Fibroblast of lung (primary cell): ENCODE measurements at regions not wholly inside any gene's neighbourhood (a gene's known extent, or its start where the extent isn't known, plus 50 kb on each side); places are given as distances from the start of the nearest gene placed in this dataset.

Source experiments
- DNase-seq, 2 donors: peaks; one replicate each; pipeline versions ENCODE4 v3.0.0 to v3.0.0-alpha.2; 2010; ENCODE audit warnings: low read depth in 2 of 2
- H2AFZ ChIP-seq: 2 replicates; pipeline ENCODE4 v1.5.1; 2012; ENCODE audit warnings: low read length, control low read depth, inconsistent platforms
- H3K27ac ChIP-seq: 2 replicates; pipeline ENCODE4 v1.5.1; 2011; ENCODE audit warnings: low read length, control low read depth; ENCODE audit not compliant: insufficient read depth
- H3K27me3 ChIP-seq: 2 replicates; pipeline ENCODE4 v1.5.1; 2011; ENCODE audit warnings: mild to moderate bottlenecking, low read length; ENCODE audit not compliant: control insufficient read depth, insufficient read depth
- H3K36me3 ChIP-seq: 2 replicates; pipeline ENCODE4 v1.5.1; 2011; ENCODE audit warnings: low read length; ENCODE audit not compliant: control insufficient read depth, insufficient read depth
- H3K4me1 ChIP-seq: 2 replicates; pipeline ENCODE4 v1.5.1; 2011; ENCODE audit warnings: low read length; ENCODE audit not compliant: control insufficient read depth, insufficient read depth; ENCODE audit errors: extremely low read depth
- H3K4me2 ChIP-seq: 2 replicates; pipeline ENCODE4 v1.5.1; 2011; ENCODE audit warnings: low read length, control low read depth; ENCODE audit not compliant: insufficient read depth; ENCODE audit errors: extremely low read depth
- H3K4me3 ChIP-seq, 4 experiments: fragments of 200-600 bp in 1 of 4; sonication (generic) in 1 of 4; replicated peaks in 1 of 4; 2 replicates each; pipeline ENCODE4 v1.5.1; 2011 to 2016; ENCODE audit warnings: low read length in 4 of 4, low read depth in 3 of 4, mild to moderate bottlenecking in 3 of 4, control low read depth in 2 of 4, inconsistent platforms in 1 of 4, mixed read lengths in 1 of 4; ENCODE audit not compliant: insufficient read depth in 1 of 4; ENCODE audit errors: control extremely low read depth in 1 of 4
- H3K79me2 ChIP-seq: 2 replicates; pipeline ENCODE4 v1.5.1; 2012; ENCODE audit warnings: mild to moderate bottlenecking, low read length, inconsistent platforms; ENCODE audit not compliant: control insufficient read depth, insufficient read depth
- H3K9ac ChIP-seq: 2 replicates; pipeline ENCODE4 v1.5.1; 2011; ENCODE audit warnings: mild to moderate bottlenecking, low read length, control low read depth; ENCODE audit not compliant: insufficient read depth
- H3K9me3 ChIP-seq: 2 replicates; pipeline ENCODE4 v1.5.1; 2012; ENCODE audit warnings: low read depth, low read length; ENCODE audit not compliant: control insufficient read depth, insufficient read depth
- H4K20me1 ChIP-seq: 2 replicates; pipeline ENCODE4 v1.5.1; 2011; ENCODE audit warnings: low read length; ENCODE audit not compliant: control insufficient read depth, insufficient read depth; ENCODE audit errors: extremely low read depth
- EZH2 ChIP-seq: IDR thresholded peaks from 2 replicates; pipeline ENCODE4 v1.5.1; 2012; ENCODE audit warnings: low read length, control low read depth, mild to moderate bottlenecking; ENCODE audit errors: missing control alignments
- TF ChIP-seq, protein P1 (sequence below), 2 donors: IDR thresholded peaks in 1 of 2; conservative IDR thresholded peaks in 1 of 2; 1 replicate in 1 of 2; 2 replicates in 1 of 2; pipeline ENCODE4 v1.5.1; 2011 to 2012; ENCODE audit warnings: low read length in 2 of 2, control low read depth in 1 of 2, inconsistent platforms in 1 of 2, low read depth in 1 of 2, mild to moderate bottlenecking in 1 of 2

DNA sequence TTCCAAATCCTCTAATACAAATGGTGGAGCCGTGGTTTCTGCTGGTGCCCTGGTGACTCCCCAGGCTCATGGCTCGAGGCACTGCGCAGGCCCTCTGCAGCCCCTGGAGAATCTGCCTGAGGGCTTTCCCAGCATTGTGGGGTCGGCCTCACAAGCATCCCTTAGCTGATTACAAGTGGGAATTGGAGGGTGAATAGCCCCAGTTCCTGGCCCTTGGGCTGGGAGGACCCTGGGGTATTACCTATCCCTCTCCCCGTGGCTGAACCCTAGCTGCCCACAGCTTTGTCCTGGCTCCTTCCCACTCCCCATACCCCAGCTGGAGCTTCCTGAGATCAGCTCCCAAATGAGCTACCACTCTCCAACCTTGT, 212.2 kb upstream of the CST7 start:
- Histone ChIP-seq H3K9ac (no peak overlapping the region), H4K20me1 (no peaks in the 10 kb centered on the region), H3K36me3 (no peaks in the 10 kb centered on the region), H2AFZ (no peak overlapping the region), H3K4me3 (no peak overlapping the region), H3K79me2 (no peaks in the 10 kb centered on the region), H3K27ac (no peak overlapping the region), H3K27me3 (peaks cover under 1% of the 10 kb centered on the region), H3K4me1 (no peaks in the 10 kb centered on the region), H3K4me2 (no peak overlapping the region), H3K9me3 (no peaks in the 10 kb centered on the region)
- no peak for TF ChIP-seq EZH2
- TF ChIP-seq, protein P1, sequence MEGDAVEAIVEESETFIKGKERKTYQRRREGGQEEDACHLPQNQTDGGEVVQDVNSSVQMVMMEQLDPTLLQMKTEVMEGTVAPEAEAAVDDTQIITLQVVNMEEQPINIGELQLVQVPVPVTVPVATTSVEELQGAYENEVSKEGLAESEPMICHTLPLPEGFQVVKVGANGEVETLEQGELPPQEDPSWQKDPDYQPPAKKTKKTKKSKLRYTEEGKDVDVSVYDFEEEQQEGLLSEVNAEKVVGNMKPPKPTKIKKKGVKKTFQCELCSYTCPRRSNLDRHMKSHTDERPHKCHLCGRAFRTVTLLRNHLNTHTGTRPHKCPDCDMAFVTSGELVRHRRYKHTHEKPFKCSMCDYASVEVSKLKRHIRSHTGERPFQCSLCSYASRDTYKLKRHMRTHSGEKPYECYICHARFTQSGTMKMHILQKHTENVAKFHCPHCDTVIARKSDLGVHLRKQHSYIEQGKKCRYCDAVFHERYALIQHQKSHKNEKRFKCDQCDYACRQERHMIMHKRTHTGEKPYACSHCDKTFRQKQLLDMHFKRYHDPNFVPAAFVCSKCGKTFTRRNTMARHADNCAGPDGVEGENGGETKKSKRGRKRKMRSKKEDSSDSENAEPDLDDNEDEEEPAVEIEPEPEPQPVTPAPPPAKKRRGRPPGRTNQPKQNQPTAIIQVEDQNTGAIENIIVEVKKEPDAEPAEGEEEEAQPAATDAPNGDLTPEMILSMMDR (conservative IDR thresholded peaks at IDR 0.05 in 1 of 2, IDR thresholded peaks at IDR 0.05 in 1 of 2; ENCODE audit: low read depth in 1 of 2, low read length in 2 of 2), result no peak
- DNase-seq, result no peak

DNA sequence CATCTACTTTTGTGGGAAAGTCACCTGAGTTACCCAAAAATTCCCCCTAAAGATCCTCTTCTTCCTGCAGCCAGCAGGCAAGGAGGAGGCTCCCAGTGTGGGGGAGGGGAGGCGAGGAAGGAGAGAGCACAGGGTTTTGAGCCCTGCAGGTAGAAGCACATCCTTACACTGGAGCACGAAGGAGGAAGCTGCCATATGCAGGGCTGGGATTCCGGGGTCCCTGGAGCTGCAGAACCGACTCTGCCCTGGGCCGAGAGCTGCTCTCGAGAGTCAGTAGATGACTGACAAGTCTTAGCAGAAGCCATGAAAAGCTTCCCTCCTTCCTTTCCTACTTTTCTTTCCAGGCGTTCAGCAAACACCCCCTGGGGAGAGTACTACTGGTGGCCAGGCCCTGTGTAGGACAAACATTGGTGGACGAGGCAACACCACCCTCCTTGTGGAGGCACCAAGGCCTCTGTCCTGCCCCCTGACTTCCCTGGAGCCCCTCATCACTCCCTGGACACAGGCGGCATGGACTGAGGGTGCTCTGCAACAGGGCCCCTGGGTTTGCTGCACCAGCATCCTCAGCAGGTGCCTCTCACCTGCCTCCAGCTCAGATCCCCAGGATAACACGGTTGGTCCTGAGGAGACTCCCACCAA, 211.7 kb upstream of the CST7 start:
- H3K27ac ChIP-seq, result no peak overlapping the region
- no peak overlapping the region for H3K4me2 ChIP-seq
- no peak overlapping the region for H2AFZ ChIP-seq

DNA sequence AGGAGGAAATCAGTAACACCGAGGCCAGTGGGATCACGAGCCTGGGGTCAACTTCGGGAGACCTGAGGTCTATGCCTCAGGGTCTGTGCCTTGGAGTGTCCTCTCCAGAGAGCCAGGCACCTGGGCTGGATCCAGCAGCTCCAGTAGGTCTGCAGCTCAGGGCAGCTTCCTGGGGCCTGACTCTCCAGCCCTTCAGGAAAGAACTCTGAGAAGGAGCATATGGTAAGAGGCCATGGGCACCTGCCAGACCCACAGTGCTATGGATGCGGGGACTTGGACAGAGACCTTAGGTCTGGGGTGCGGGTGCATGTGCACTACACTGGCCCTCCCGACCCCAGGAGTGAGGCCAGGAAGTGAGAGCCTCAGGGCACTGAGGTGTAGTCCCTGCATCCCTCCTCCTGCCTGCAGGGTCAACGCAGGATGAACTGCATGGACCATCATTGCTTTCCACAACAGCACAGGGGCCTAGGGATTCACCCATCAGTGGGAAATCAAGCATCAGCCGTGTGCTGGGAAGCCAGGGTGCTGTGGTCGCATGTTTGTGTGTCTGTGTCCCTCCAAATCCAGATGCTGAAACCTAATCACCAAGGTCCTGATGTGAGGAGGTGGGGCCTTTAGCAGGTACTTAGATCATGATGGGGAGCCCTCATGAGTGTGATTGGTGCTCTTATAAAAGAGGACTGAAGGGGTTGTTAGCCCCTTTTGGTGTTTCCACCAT, 210.9 kb upstream of the CST7 start:
- H3K4me2 ChIP-seq, result no peak overlapping the region
- no peak overlapping the region for H3K4me3 ChIP-seq
- no peaks in the 10 kb centered on the region for H3K4me1 ChIP-seq
- H3K27ac ChIP-seq, result no peak overlapping the region
- no peaks in the 10 kb centered on the region for H3K36me3 ChIP-seq
- no peaks in the 10 kb centered on the region for H3K79me2 ChIP-seq
- H3K9ac ChIP-seq, result no peak overlapping the region
- H3K27me3 ChIP-seq, result no peaks in the 10 kb centered on the region
- no peaks in the 10 kb centered on the region for H3K9me3 ChIP-seq
- DNase-seq, result no peak
- no peak overlapping the region for H2AFZ ChIP-seq
- no peak for TF ChIP-seq EZH2
- TF ChIP-seq, protein P1 (conservative IDR thresholded peaks at IDR 0.05 in 1 of 2, IDR thresholded peaks at IDR 0.05 in 1 of 2; ENCODE audit: low read depth in 1 of 2, low read length in 2 of 2), result no peak
- no peaks in the 10 kb centered on the region for H4K20me1 ChIP-seq

More for the DNA sequence above, 211.7 kb upstream of the CST7 start:
- DNase-seq, result no peak
- no peaks in the 10 kb centered on the region for H3K4me1 ChIP-seq
- H4K20me1 ChIP-seq, result no peaks in the 10 kb centered on the region
- H3K4me3 ChIP-seq, result no peak overlapping the region
- no peaks in the 10 kb centered on the region for H3K27me3 ChIP-seq
- no peaks in the 10 kb centered on the region for H3K79me2 ChIP-seq
- no peak for TF ChIP-seq EZH2
- TF ChIP-seq, protein P1 (conservative IDR thresholded peaks at IDR 0.05 in 1 of 2, IDR thresholded peaks at IDR 0.05 in 1 of 2; ENCODE audit: low read depth in 1 of 2, low read length in 2 of 2), result no peak
- H3K9ac ChIP-seq, result no peak overlapping the region
- H3K9me3 ChIP-seq, result no peaks in the 10 kb centered on the region
- H3K36me3 ChIP-seq, result no peaks in the 10 kb centered on the region
